SK-N-SH treated with all-trans-retinoic acid at 6 μM for 48 hours (cell line): ENCODE measurements at regions not wholly inside any gene's neighbourhood (a gene's known extent, or its start where the extent isn't known, plus 50 kb on each side); places are given as distances from the start of the nearest gene placed in this dataset.

ENCODE experiments used
- ATAC-seq: fragments of 200-7000 bp; cut with Tn5 transposase; 3 replicates; pipeline ENCODE4 v1.9.1; 2020; ENCODE audit warnings: mild to moderate bottlenecking, moderate library complexity
- ARNTL ChIP-seq: fragments of 450-650 bp; formaldehyde crosslinking; IDR thresholded peaks from 2 replicates; pipeline ENCODE4 v1.5.0; 2020; ENCODE audit warnings: low read depth, mild to moderate bottlenecking, moderate library complexity, borderline replicate concordance
- BACH2 ChIP-seq: fragments of 250-450 bp; sonication (Bioruptor Pico); IDR thresholded peaks from 2 replicates; pipeline ENCODE4 v1.9.0; 2021; ENCODE audit warnings: mild to moderate bottlenecking, borderline replicate concordance
- CSDC2 ChIP-seq: fragments of 250-450 bp; sonication (Bioruptor Pico); IDR thresholded peaks from 2 replicates; pipeline ENCODE4 v1.5.0; 2020; ENCODE audit warnings: mild to moderate bottlenecking, moderate library complexity
- ESRRG ChIP-seq: fragments of 250-450 bp; sonication (Bioruptor Pico); IDR thresholded peaks from 2 replicates; pipeline ENCODE4 v1.6.1; 2021; ENCODE audit warnings: mild to moderate bottlenecking
- GLIS3 ChIP-seq: fragments of 250-450 bp; sonication (Bioruptor Pico); IDR thresholded peaks from 2 replicates; pipeline ENCODE4 v1.5.0; 2020; ENCODE audit warnings: mild to moderate bottlenecking, moderate library complexity
- ISL1 ChIP-seq: fragments of 250-450 bp; sonication (Bioruptor Pico); IDR thresholded peaks from 2 replicates; pipeline ENCODE4 v2.1.2; 2022; ENCODE audit warnings: mild to moderate bottlenecking, moderate library complexity
- OSR1 ChIP-seq: fragments of 250-450 bp; sonication (Bioruptor Pico); IDR thresholded peaks from 2 replicates; pipeline ENCODE4 v1.8.0; 2022; ENCODE audit warnings: moderate library complexity, mild to moderate bottlenecking, inconsistent platforms
- PATZ1 ChIP-seq: fragments of 250-450 bp; sonication (Bioruptor Pico); IDR thresholded peaks from 2 replicates; pipeline ENCODE4 v1.8.0; 2020; ENCODE audit warnings: mild to moderate bottlenecking, moderate library complexity, borderline replicate concordance
- POU6F1 ChIP-seq: fragments of 250-450 bp; sonication (Bioruptor Pico); IDR thresholded peaks from 2 replicates; pipeline ENCODE4 v1.8.0; 2021; ENCODE audit warnings: low read depth, mild to moderate bottlenecking, moderate library complexity, borderline replicate concordance
- PPARA ChIP-seq: fragments of 250-450 bp; sonication (Bioruptor Pico); IDR thresholded peaks from 2 replicates; pipeline ENCODE4 v1.5.0; 2020; ENCODE audit warnings: mild to moderate bottlenecking, borderline replicate concordance
- RARB ChIP-seq: fragments of 250-450 bp; sonication (Bioruptor Pico); IDR thresholded peaks from 2 replicates; pipeline ENCODE4 v1.8.0; 2021; ENCODE audit warnings: mild to moderate bottlenecking, moderate library complexity
- SNAI2 ChIP-seq: fragments of 250-450 bp; sonication (Bioruptor Pico); IDR thresholded peaks from 2 replicates; pipeline ENCODE4 v1.5.0; 2020; ENCODE audit warnings: mild to moderate bottlenecking, moderate library complexity
- TCF4 ChIP-seq: fragments of 250-450 bp; sonication (Bioruptor Pico); IDR thresholded peaks from 2 replicates; pipeline ENCODE4 v1.8.0; 2021; ENCODE audit warnings: mild to moderate bottlenecking, moderate library complexity, borderline replicate concordance
- TOX ChIP-seq: fragments of 250-450 bp; sonication (Bioruptor Pico); IDR thresholded peaks from 2 replicates; pipeline ENCODE4 v1.8.0; 2021; ENCODE audit warnings: mild to moderate bottlenecking, moderate library complexity, borderline replicate concordance
- ZC3H10 ChIP-seq: fragments of 250-450 bp; sonication (Bioruptor Pico); IDR thresholded peaks from 2 replicates; pipeline ENCODE4 v1.5.1; 2021; ENCODE audit warnings: mild to moderate bottlenecking, moderate library complexity
- ZFP3 ChIP-seq: fragments of 250-450 bp; sonication (Bioruptor Pico); IDR thresholded peaks from 2 replicates; pipeline ENCODE4 v1.5.0; 2020; ENCODE audit warnings: mild to moderate bottlenecking, moderate library complexity
- ZFP30 ChIP-seq: fragments of 450-650 bp; formaldehyde crosslinking; IDR thresholded peaks from 2 replicates; pipeline ENCODE4 v1.5.0; 2022; ENCODE audit warnings: mild to moderate bottlenecking, moderate library complexity
- ZNF565 ChIP-seq: fragments of 450-650 bp; formaldehyde crosslinking; conservative IDR thresholded peaks from 2 replicates; pipeline ENCODE4 v1.5.0; 2020; ENCODE audit warnings: low read depth, mild to moderate bottlenecking, moderate library complexity
- ZNF70 ChIP-seq: fragments of 450-650 bp; formaldehyde crosslinking; IDR thresholded peaks from 2 replicates; pipeline ENCODE4 v1.5.0; 2020; ENCODE audit warnings: mild to moderate bottlenecking, moderate library complexity
- ZNF8 ChIP-seq: fragments of 450-650 bp; formaldehyde crosslinking; IDR thresholded peaks from 2 replicates; pipeline ENCODE4 v1.5.0; 2020; ENCODE audit warnings: mild to moderate bottlenecking, moderate library complexity
- TF ChIP-seq, protein P1 (sequence below): fragments of 250-450 bp; sonication (Bioruptor Pico); IDR thresholded peaks from 2 replicates; pipeline ENCODE4 v1.5.1; 2020; ENCODE audit warnings: low read depth, mild to moderate bottlenecking, moderate library complexity
- TF ChIP-seq, protein P2 (sequence below): fragments of 250-450 bp; sonication (Bioruptor Pico); IDR thresholded peaks from 2 replicates; pipeline ENCODE4 v1.5.1; 2021; ENCODE audit warnings: mild to moderate bottlenecking, moderate library complexity

DNA sequence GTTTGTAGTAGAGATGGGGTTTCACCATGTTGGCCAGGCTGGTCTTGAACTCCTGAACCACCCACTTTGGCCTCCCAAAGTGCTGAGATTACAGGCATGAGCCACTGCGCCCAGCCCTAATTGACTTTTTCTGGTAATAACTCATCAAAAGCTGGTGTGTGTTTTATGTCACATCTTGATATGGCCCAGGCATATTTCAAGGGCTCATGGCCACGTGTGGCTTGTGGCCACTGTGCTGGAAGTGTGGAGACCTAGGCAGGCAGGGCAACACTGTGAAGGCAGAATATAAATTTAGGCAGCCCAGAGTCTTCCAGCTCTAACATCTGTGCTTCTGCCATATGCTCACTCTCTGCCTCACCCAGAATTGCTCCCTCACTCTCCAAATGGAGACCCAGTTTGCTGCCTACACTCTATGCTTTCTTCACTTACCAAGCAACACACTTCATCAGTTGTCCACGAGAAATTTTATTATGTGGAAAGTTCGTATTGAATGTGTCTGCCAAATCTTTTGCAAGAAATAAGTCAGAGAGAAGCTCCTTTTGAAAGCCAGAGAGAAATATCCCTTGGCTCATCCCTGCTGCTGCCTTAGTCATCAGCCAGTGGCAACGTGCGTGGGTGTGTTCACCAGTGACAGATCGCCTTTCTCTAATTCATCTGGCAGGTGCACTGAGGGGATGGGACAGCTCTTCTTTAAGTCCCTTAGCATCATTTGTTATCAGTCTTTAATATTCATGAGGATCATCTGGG is 129.4 kb upstream of the CXCR4 start:
- no peak for ATAC-seq
- TF ChIP-seq SNAI2 (CRISPR knock-in tag) (no peak), ZNF70 (CRISPR knock-in tag) (no peak), OSR1 (no peak), ARNTL (CRISPR knock-in tag) (no peak), PATZ1 (no peak), ZFP30 (no peak), PPARA (CRISPR knock-in tag) (no peak), RARB (no peak), TOX (CRISPR knock-in tag) (no peak), ZC3H10 (CRISPR knock-in tag) (no peak), TCF4 (no peak), ZNF565 (CRISPR knock-in tag) (no peak), CSDC2 (CRISPR knock-in tag) (no peak), POU6F1 (CRISPR knock-in tag) (no peak), BACH2 (no peak), ZFP3 (CRISPR knock-in tag) (no peak)
- TF ChIP-seq, all 23 proteins: peak for 0

GRCh38 chr2:136246086-136246669 is 128.2 kb upstream of the CXCR4 start:
- ATAC-seq = no peak
- TF ChIP-seq ISL1 (CRISPR knock-in tag) (no peak), GLIS3 (CRISPR knock-in tag) (no peak), TCF4 (no peak)

- no peak for ATAC-seq
- TF ChIP-seq SNAI2 (CRISPR knock-in tag) (no peak), CSDC2 (CRISPR knock-in tag) (no peak), ZNF70 (CRISPR knock-in tag) (no peak), ZNF565 (CRISPR knock-in tag) (no peak), ESRRG (CRISPR knock-in tag) (no peak), ZNF8 (CRISPR knock-in tag) (no peak), RARB (no peak), GLIS3 (CRISPR knock-in tag) (no peak), PPARA (CRISPR knock-in tag) (no peak), TCF4 (no peak), ZFP30 (no peak), ARNTL (CRISPR knock-in tag) (no peak), PATZ1 (no peak), BACH2 (no peak), ZC3H10 (CRISPR knock-in tag) (no peak), ZFP3 (CRISPR knock-in tag) (no peak), POU6F1 (CRISPR knock-in tag) (no peak), ISL1 (CRISPR knock-in tag) (no peak)
- TF ChIP-seq, protein P1, sequence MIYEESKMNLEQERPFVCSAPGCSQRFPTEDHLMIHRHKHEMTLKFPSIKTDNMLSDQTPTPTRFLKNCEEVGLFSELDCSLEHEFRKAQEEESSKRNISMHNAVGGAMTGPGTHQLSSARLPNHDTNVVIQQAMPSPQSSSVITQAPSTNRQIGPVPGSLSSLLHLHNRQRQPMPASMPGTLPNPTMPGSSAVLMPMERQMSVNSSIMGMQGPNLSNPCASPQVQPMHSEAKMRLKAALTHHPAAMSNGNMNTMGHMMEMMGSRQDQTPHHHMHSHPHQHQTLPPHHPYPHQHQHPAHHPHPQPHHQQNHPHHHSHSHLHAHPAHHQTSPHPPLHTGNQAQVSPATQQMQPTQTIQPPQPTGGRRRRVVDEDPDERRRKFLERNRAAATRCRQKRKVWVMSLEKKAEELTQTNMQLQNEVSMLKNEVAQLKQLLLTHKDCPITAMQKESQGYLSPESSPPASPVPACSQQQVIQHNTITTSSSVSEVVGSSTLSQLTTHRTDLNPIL (CRISPR knock-in tag) = no peak
- TF ChIP-seq, protein P2, sequence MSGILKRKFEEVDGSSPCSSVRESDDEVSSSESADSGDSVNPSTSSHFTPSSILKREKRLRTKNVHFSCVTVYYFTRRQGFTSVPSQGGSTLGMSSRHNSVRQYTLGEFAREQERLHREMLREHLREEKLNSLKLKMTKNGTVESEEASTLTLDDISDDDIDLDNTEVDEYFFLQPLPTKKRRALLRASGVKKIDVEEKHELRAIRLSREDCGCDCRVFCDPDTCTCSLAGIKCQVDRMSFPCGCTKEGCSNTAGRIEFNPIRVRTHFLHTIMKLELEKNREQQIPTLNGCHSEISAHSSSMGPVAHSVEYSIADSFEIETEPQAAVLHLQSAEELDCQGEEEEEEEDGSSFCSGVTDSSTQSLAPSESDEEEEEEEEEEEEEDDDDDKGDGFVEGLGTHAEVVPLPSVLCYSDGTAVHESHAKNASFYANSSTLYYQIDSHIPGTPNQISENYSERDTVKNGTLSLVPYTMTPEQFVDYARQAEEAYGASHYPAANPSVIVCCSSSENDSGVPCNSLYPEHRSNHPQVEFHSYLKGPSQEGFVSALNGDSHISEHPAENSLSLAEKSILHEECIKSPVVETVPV = no peak
Observed at GRCh38 chr2:136245211-136245610, 127.3 kb upstream of the CXCR4 start.
